Stimulated activated CD4-positive, alpha-beta T cell treated with anti-CD3 and anti-CD28 coated beads, Interleukin-15, amount 100 ng/mL, for 24 hours (primary cell): ENCODE measurements at regions not wholly inside any gene's neighbourhood (a gene's known extent, or its start where the extent isn't known, plus 50 kb on each side); places are given as distances from the start of the nearest gene placed in this dataset.

Source experiments
- DNase-seq: peaks from one replicate; pipeline ENCODE4 v3.0.0-alpha.2; 2020

GRCh38 chr3:168341956-168342936 lies 246.5 kb upstream of the GOLIM4 start:
- no peak for DNase-seq

GRCh38 chr3:168341192-168341815 lies 245.6 kb upstream of the GOLIM4 start:
- no peak for DNase-seq

GRCh38 chr3:168338161-168338560 lies 242.4 kb upstream of the GOLIM4 start:
- DNase-seq, result no peak

GRCh38 chr3:168336276-168336675 lies 240.6 kb upstream of the GOLIM4 start:
- no peak for DNase-seq

GRCh38 chr3:168333410-168333935 lies 237.7 kb upstream of the GOLIM4 start:
- DNase-seq, result no peak

GRCh38 chr3:168331756-168332155 lies 236.0 kb upstream of the GOLIM4 start:
- DNase-seq, result no peak

GRCh38 chr3:168330983-168331382 lies 235.3 kb upstream of the GOLIM4 start:
- no peak for DNase-seq

- no peak for DNase-seq
Measured at GRCh38 chr3:168327856-168328255, 232.1 kb upstream of the GOLIM4 start.

- DNase-seq, result no peak
Measured at GRCh38 chr3:168325684-168326083, 230.0 kb upstream of the GOLIM4 start.

GRCh38 chr3:168322941-168323340 lies 227.2 kb upstream of the GOLIM4 start:
- DNase-seq, result no peak

- no peak for DNase-seq
Measured at GRCh38 chr3:168314166-168314565, 218.4 kb upstream of the GOLIM4 start.

GRCh38 chr3:168312984-168313383 lies 217.3 kb upstream of the GOLIM4 start:
- no peak for DNase-seq

GRCh38 chr3:168307893-168308292 lies 212.2 kb upstream of the GOLIM4 start:
- DNase-seq, result no peak

GRCh38 chr3:168295027-168295426 lies 199.3 kb upstream of the GOLIM4 start:
- no peak for DNase-seq

- DNase-seq, result no peak
Measured at GRCh38 chr3:168292296-168292695, 196.6 kb upstream of the GOLIM4 start.

GRCh38 chr3:168289471-168290008 lies 193.8 kb upstream of the GOLIM4 start:
- no peak for DNase-seq

GRCh38 chr3:168288511-168289401 lies 193.0 kb upstream of the GOLIM4 start:
- no peak for DNase-seq

- DNase-seq, result no peak
Measured at GRCh38 chr3:168285506-168285905, 189.8 kb upstream of the GOLIM4 start.

- DNase-seq, result no peak
Measured at GRCh38 chr3:168284728-168285127, 189.0 kb upstream of the GOLIM4 start.

- DNase-seq, result no peak
Measured at GRCh38 chr3:168275662-168276061, 179.9 kb upstream of the GOLIM4 start.

GRCh38 chr3:168273917-168274316 lies 178.2 kb upstream of the GOLIM4 start:
- DNase-seq, result no peak

GRCh38 chr3:168273036-168273435 lies 177.3 kb upstream of the GOLIM4 start:
- no peak for DNase-seq
